Esophagus squamous epithelium (tissue), 4 donors: ENCODE measurements at regions not wholly inside any gene's neighbourhood (a gene's known extent, or its start where the extent isn't known, plus 50 kb on each side); places are given as distances from the start of the nearest gene placed in this dataset.
"Not testable (repeated sequence)": the region's sequence is repeated elsewhere in the genome, so short reads cannot be mapped to it uniquely, and the experiment has no call there.

Experiments used
- POLR2A ChIP-seq, 4 donors: fragments of 450-650 bp; IDR thresholded peaks; one replicate each; pipeline ENCODE4 v1.6.1; 2017; ENCODE audit warnings: antibody characterized with exemption in 4 of 4, mild to moderate bottlenecking in 4 of 4, moderate library complexity in 3 of 4
- TF ChIP-seq, protein P1 (sequence below), 6 experiments: fragments of 450-650 bp in 4 of 6; fragments of 200-600 bp in 2 of 6; sonication (generic) in 2 of 6; IDR thresholded peaks; one replicate each; pipeline ENCODE4 v1.5.1; 2016 to 2019; ENCODE audit warnings: antibody characterized with exemption in 6 of 6, mild to moderate bottlenecking in 4 of 6, moderate library complexity in 4 of 6

DNA sequence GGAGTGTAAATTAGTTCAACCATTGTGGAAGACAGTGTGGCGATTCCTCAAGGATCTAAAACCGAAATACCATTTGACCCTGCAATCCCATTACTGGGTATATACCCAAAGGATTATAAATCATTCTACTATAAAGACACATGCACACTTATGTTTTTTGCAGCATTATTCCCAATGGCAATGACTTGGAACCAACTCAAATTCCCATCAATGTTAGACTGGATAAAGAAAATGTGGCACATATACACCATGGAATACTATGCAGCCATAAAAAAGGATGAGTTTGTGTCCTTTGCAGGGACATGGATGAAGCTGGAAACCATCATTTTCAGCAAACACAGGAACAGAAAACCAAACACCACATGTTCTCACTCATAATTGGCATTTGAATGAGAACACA, 137.5 kb downstream of the ZNF648 start:
- TF ChIP-seq, protein P1, sequence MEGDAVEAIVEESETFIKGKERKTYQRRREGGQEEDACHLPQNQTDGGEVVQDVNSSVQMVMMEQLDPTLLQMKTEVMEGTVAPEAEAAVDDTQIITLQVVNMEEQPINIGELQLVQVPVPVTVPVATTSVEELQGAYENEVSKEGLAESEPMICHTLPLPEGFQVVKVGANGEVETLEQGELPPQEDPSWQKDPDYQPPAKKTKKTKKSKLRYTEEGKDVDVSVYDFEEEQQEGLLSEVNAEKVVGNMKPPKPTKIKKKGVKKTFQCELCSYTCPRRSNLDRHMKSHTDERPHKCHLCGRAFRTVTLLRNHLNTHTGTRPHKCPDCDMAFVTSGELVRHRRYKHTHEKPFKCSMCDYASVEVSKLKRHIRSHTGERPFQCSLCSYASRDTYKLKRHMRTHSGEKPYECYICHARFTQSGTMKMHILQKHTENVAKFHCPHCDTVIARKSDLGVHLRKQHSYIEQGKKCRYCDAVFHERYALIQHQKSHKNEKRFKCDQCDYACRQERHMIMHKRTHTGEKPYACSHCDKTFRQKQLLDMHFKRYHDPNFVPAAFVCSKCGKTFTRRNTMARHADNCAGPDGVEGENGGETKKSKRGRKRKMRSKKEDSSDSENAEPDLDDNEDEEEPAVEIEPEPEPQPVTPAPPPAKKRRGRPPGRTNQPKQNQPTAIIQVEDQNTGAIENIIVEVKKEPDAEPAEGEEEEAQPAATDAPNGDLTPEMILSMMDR (IDR thresholded peaks at IDR 0.05), result not testable (repeated sequence)
- TF ChIP-seq POLR2A (IDR thresholded peaks at IDR 0.05), result not testable (repeated sequence)
